GM19238 (cell line): ENCODE measurements at regions not wholly inside any gene's neighbourhood (a gene's known extent, or its start where the extent isn't known, plus 50 kb on each side); places are given as distances from the start of the nearest gene placed in this dataset.
"Not testable (repeated sequence)": the region's sequence is repeated elsewhere in the genome, so short reads cannot be mapped to it uniquely, and the experiment has no call there.

Source experiments
- DNase-seq: peaks from one replicate; pipeline ENCODE4 v3.0.0; 2011; ENCODE audit warnings: low spot score; ENCODE audit not compliant: insufficient read length

DNA sequence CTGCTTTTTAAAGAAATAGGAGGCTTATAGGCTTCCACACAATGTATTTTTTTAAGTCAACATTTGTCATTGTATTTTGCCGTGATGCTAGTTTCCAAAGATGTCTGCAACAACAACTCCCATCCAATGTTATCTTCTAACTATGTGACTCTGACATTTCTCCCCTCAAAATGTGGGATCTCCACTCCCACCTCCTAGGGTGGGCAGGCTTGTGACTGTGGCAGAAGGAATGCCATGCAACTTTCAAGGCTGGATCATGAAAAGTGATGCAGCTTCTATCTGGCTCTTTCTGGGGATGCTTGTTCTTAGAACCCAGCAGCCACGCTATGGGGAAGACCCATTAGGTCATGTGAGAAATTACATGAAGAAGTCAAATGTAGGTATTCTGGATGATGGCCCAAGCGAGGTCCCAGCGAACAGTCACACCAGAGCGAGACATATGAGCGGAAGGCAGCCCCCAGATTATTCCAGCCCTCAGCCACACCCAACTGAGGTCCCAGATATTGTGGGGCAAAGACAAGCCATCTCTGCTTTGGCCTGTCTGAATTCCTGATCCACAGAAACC, 124.3 kb downstream of the BDH1 start:
- no peak for DNase-seq

DNA sequence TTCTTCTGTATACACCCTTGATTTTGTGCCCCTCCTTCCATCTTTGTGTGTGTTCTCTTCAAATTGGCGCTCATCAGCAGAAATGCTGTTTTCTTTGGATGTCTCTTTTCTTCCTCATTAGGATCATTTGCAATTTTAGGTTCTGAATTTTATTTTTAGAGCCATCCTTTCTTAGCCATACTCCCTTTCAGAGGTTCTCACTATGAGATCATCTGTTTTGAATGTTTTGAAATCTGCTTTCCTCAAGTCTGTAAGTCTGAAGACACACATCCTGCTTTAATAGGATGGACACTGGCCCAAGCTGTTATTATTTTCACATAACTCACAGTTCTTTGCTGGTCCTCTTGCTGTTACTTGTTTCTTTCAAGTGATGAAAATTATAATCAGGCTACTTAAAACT, 124.8 kb downstream of the BDH1 start:
- DNase-seq, result no peak

DNA sequence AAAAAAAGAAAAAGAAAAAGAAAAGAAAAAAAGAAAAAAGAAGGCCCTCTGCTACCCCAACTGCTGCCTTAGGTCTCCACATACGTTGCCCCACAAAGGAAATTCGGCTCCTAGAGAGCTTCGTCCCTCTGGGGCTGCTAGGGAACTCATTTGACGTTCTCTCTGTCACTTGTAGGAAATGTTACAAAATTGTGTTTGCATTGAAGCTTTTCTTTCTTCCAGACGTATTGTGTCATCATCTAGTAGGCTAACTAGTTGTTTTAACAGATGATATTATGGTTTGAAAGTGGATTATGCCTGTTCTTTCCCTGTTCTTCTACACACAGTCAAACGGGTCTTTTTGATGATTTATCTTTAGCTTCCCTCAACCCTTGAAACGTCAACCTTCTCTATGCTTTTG, 125.3 kb downstream of the BDH1 start:
- no peak for DNase-seq

DNA sequence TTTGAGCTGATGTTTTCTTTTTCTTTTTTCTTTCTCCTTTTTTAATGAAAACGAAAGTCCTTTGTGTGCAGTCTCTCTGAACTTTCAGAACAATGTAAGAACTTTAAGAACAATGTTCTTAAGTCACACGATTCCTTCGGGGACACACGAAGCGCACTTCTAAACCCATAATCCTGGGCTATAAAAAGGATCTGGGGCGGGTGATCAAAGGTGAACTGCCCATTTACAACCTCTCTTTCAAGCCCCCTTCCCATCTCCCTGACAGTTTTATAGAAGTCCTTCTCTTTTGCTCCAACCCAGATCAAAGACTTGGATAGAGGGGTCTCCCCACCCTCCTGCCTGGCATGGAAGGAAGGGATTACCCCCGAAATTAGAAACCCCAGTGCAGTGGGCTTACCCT, 126.8 kb downstream of the BDH1 start:
- DNase-seq, result no peak

DNA sequence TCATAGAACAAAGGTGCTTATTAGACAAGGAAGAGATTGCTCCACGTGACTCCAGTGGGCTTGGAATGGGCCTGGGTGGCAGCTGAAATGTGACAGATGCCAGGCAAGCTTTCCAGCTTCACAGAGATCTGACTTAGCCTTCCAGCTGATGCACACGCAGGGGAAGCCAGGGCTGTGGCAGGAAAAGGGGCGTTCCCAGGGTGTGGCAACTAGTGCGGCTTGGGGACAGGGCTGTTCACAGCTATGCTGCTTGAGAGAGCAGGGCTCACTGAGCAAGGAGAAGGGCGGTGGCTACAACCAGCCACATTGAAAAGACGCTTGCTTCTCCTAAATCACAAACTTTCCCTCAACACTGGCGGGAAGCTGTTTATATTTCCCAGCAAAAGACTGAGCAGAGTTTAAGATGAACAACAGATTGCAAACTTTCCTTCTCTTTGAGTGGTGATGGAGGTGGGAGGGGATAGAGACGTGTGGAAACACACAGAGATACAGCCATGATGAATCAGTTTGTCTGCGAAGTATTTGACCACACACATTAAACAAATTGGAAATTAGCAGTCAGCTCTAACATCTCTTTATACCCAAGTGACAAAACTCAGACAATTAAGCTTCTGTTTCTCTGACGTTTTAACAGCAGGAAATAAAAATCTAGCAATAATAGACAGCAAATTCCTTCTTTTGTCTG, 127.5 kb downstream of the BDH1 start:
- DNase-seq, result no peak

DNA sequence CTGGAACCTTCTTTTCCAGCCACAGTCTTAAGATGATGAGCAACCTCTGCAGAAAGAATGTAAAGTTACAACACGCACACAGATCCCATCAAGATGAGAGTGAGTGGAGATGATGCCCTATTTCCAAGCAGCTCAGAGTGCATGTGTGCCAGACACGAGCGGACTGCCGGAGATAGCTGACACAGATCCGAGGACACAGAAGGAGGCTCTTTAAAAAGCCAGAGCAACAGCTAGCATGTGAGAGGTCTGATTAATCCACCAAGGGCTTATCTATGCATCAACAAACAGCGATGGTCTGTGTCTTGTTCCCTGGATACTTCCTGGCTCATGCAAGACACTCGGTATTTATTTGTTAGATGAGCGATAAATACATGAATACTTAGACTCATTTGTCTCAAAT, 128.6 kb upstream of the DLG1 start:
- no peak for DNase-seq

DNA sequence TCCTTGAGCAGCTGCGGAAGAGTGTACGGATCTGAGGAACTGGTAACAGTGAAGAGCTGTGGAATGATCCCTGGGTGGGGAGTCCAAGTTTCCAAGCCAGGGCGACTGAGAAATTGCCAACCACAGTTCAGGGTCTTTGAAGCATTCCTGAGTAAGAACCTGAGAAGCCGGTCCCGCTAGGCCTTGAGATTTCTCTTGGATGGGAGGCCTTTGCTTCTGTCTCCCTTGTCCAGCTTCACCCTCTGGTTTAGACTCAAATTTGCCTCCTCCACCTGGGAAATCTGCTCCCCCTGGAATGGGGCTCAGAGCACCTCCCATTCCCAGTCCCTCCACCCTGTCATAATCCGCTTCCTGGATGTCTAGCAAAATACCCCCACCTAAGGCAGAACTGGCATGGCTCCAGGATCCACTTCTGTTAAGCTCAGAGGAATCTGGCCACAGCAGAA, 127.7 kb upstream of the DLG1 start:
- DNase-seq, result no peak

DNA sequence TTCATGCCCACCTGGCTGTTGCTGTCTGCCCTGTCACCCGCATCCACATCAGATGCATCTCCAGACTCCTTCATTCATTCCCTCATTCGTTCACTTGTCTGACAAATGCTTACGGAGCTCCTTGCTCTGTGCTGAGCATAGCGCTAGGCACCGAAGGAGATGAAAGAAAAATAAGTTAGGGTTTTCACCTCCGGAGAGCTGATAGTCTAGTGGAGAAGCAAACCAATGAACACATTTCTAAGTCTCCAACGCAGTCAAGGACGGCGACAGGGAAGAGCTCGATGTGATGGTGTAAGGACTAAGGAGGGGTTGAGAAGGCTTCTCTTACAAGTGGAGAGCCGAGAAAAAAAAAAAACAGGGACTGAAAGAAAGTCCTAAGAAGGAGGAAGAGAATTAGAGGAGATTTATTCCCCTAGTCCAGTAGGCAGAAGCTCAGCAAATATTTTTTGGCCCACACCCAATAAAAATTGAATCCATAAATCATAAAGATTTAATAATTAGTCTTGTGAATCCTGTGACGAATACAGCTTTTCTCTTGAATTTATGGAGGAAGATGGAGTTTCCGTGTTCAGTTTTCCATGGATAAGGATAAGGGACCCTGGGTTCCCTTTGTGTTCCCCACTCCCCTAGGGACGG, 127.2 kb upstream of the DLG1 start:
- DNase-seq, result no peak

DNA sequence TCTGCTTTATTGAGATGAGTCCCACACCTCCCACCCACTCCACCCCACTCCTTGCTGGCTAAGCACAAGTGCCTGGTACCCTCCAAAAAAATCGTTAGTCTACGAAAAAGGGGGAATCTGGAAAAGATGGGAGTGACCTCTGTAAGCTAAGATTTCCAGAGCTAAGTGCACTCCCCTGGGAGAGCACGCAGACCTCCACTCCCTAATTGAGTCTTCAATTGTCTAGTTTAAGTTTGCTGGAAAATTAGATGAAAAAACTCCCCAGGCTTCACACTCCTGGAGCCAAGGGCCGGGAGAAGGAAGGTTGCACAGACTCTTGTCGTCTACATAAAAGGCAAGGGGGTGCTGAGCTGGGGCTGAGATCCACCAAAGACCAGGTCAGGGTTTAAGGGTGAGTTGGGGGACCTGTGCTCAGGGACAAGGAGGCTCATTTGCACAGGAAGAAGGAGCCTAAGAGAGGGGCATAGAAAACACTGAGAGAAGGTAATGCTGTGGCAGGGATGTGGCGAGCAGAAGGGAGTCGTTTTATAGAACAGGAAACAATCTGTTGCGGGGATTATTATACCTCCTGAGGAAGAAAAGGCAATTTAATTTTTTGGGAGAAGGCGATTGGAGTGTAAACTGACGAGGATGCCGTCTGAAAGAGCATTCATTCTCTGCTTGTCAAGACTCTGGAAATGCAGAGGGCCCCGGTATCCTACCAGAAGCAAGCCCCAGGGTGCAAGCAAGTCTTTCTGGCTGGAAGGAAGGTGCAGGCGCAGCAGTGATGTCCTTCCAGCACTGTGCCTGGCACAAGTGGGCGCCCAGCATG, 126.5 kb upstream of the DLG1 start:
- DNase-seq, result no peak

DNA sequence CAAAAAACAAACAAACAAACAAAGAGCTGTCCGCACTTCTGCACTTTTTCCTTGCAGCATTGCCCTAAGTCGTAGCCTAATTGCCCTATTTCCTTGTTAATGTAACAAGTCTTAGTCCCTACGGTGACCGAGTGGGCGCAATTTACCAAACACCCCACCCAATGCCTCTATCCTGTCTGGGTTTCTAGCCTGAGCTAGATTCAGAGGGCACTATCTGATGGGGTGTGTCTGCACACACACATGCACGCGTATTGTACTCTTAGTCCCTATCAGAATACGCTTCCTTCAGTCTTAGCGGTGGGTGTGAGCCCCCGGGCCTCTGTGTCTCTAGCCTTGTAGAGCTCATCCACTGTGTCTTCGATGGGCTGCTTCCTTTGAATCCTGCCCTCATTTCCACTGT, 125.9 kb upstream of the DLG1 start:
- DNase-seq, result no peak

DNA sequence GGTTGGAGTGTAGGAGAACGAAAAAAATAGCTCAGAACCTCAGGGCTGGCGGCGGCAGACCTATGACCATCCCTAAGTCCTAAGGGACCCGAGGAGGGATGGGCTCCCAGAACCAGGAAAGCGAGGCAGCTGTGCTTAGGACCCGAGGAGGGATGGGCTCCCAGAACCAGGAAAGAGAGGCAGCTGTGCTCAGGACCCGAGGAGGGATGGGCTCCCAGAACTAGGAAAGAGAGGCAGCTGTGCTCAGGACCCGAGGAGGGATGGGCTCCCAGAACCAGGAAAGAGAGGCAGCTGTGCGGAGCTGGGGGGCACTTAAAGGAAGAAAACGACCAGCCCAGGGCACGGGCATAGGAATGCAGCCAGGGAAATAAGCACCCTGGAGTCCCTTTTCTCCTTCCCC, 125.0 kb upstream of the DLG1 start:
- no peak for DNase-seq

DNA sequence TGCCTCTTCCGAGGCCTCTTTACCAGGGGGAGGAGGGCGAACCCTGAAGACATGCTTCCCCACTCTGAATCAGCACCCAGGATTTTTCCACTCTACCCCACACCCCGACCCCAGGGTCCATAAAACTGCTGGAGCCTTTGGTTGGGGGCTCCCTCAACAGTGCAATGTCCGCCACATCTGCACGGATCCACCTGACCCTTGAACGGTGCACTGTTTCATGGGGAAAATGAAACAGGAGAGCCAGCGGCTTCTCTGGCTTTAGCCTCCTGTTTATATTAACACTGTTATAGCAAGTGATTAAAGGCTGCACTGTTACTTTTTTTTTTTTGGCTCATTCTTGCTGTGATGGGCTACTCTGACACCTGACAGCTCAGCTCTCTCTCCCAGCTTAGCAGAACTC, 124.1 kb upstream of the DLG1 start:
- no peak for DNase-seq

DNA sequence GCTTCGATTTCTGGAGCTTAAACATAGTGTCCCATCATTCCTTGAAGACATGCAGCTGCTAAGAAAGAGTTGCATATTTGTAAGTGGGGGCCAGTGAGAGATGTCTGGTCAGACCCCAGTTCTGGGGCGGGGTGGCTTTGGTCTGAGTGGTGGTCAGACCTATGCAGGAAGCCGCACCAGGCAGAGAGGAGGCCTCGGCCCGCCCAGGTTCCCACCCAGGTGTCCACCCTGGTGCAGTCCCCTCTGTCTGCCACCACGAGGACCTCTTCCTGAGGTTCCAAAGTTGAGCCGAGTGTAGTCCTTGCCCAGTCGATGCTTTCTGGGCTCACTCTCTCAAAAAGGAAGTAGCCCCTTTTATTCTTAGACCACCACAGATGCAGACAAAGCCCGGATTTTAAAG, 122.6 kb upstream of the DLG1 start:
- no peak for DNase-seq

DNA sequence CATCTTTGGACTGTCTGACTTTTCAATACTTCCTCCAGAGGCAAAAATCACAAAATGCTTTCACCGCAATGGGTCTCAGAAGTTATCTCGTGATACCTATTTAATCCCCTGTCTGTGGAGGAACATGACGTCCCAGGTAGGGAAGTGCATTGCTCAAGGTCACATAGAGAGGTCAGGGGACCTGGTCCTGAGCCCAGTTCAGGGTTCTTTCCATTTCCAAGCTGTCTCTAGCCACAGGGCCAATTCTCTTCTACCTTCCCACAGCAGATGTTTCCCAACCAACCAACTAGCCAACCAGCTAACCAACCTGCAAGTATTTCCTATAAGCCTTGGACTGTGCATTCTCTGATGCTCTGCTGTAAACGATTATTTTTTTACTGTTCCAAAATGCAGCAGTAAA, 122.2 kb upstream of the DLG1 start:
- no peak for DNase-seq

DNA sequence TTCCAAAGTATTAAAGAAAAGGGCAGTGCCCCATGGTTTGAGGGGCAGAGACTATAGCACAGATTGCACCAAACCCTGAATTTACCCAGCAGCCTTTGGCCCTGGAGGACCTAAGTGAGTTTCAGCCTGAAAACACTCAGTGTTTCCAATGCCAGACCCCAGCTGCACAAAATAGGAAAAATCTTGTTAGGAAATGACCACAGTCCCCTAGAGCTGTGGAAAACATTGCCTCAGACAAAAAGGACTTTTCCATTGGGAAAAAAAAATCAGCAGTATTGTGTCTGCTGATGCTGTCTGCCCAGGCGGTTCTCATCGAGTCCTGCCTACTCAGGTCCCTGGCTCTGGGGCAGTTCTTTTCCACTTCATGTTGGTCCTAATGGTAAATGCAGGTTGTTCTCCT, 121.7 kb upstream of the DLG1 start:
- DNase-seq, result no peak

DNA sequence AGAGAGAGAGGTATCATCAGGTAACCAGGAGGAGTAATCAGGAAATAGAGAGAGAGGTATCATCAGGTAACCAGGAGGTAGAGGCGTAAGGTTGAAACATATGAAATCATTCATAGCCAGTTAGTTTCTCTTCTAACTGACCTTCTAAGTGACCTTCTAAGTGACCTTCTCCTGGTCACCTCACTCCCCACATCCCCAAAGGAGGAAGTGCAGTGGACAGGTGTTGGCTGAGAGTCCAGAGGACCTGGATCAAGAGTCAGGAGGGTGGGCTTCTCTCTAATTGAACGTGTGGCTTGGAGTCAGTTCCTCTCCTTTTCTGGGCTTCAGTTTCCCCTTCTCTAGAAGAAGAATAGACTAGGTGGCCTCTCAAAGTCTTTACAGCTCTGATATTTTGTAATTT, 121.3 kb upstream of the DLG1 start:
- DNase-seq, result no peak

DNA sequence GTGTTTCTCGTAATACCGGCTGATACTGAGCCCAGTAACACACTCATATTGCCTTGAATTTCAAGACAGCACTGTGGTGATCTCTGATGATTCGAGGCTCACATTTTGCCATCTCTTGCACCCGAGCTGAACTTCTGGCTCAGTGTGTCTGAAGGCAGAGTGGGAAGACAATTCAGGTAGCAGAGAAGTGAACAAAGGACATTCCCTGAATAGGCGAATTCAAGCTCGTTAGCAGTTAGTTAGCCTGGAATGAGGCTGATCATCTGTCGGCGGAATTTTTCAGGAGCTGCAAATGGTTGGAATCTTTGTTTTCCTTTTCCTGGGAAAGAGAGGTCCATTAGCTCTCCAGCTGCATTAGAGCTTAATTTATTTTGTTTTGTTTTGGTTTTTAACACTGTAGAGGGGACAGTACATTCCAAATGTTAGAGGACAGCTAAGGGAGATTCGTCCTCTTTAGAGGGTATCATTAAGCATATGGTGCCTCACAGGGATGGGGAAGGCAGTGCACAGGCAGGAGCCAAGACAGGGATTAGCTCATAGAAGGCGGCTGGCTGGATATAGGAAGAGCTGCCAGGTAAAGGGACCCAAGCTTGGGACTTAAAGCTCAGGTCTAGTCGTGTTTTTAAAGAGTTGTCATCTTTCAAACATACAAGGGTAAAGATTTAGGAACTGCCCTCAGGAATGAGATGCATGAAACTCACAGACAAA, 119.7 kb upstream of the DLG1 start:
- no peak for DNase-seq

DNA sequence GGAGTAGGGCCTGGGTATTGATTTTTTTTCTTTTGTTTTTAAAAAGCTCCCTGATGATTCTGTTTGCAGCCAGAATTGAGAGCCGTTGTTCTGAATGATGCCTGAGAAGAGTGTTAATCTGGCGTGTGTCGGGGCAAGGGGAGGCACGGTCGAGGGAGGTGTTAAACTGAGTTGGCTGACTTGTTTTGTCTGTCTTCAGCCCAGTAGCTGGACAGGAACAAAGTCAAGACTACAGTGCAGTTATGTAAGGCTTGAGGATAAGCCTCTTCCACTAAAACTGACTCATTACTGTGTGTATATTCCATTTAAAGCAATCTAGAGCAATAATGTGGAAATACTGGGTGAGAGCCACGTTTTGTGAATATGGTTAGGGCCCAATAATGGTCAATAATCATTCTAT, 119.0 kb upstream of the DLG1 start:
- DNase-seq, result no peak

DNA sequence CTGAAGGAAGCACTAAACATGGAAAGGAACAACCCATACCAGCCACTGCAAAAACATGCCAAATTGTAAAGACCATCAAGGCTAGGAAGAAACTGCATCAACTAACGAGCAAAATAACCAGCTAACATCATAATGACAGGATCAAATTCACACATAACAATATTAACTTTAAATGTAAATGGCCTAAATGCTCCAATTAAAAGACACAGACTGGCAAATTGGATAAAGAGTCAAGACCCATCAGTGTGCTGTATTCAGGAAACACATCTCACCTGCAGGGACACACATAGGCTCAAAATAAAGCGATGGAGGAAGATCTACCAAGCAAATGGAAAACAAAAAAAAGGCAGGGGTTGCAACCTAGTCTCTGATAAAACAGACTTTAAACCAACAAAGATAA, 113.5 kb upstream of the DLG1 start:
- DNase-seq, result not testable (repeated sequence)

DNA sequence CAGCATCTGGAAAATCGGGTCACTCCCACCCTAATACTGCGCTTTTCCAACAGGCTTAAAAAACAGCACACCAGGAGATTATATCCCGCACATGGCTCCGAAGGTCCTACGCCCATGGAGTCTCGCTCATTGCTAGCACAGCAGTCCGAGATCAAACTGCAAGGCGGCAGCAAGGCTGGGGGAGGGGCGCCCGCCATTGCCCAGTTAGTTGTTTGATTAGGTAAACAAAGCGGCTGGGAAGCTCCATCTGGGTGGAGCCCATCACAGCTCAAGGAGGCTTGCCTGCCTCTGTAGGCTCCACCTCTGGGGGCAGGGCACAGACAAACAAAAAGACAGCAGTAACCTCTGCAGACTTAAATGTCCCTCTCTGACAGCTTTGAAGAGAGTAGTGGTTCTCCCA, 111.8 kb upstream of the DLG1 start:
- DNase-seq, result not testable (repeated sequence)

DNA sequence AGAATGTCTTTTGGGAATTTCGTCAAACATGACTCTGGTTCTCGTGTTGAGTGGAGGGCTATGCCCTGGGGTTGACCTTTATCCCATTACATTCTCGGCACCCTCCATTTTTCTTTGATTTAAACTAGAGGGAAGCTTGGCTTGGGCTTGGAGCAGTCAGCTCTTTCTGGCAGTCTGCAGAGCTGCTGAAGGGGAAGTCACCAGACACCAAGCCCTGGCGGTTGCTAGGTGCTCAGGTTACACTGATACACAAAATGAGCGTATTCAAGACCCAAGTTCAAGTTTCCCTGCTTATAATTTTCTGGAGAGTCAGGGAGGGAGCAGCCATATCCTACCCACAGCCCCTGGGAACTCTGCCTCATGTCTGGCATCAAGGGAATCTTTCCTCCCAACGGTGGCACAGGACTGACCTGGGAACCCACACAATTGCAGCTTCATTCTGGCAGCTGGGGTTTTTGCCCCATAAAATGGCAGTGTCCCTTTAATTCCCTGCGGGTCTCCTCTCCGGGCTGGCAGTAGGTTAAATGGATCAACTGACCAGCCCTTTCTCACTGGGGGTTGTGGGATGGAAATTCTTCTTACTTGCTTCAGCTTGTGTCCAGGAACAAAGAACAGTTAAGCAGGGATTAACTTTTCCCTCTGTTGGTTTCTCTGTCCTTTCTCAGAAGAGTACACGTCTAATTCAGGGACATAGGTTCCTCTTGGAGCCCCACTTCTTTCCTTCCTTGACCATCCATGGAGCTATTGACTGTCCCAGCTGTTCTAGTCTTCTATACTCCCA, 110.0 kb upstream of the DLG1 start:
- DNase-seq, result no peak
